ENCODE measurements at regions not wholly inside any gene's neighbourhood (a gene's known extent, or its start where the extent isn't known, plus 50 kb on each side); places are given as distances from the start of the nearest gene placed in this dataset.
"Not testable (repeated sequence)": the region's sequence is repeated elsewhere in the genome, so short reads cannot be mapped to it uniquely, and the experiment has no call there.

GRCh38 chr1:57616921-57617320, 193.1 kb upstream of the DAB1 start:
- no peak for DNase-seq

- DNase-seq: no peak
These were observed 192.1 kb upstream of the DAB1 start for GRCh38 chr1:57615956-57616355.

- no peak for DNase-seq
These were observed 189.0 kb upstream of the DAB1 start for GRCh38 chr1:57612833-57613232.

- DNase-seq: no peak
These were observed 182.1 kb upstream of the DAB1 start for GRCh38 chr1:57605933-57606332.

- no peak for DNase-seq
These were observed 179.8 kb upstream of the DAB1 start for GRCh38 chr1:57603696-57604095.

- DNase-seq: no peak
These were observed 176.6 kb upstream of the DAB1 start for GRCh38 chr1:57600424-57600823.

GRCh38 chr1:57599236-57599994, 175.6 kb upstream of the DAB1 start:
- DNase-seq: no peak

GRCh38 chr1:57597036-57597435, 173.2 kb upstream of the DAB1 start:
- no peak for DNase-seq

- DNase-seq: no peak
These were observed 170.1 kb upstream of the DAB1 start for GRCh38 chr1:57594002-57594401.

- no peak for DNase-seq
These were observed 168.0 kb upstream of the DAB1 start for GRCh38 chr1:57591842-57592241.

- no peak for DNase-seq
These were observed 167.1 kb upstream of the DAB1 start for GRCh38 chr1:57590978-57591377.

GRCh38 chr1:57586842-57587241, 163.0 kb upstream of the DAB1 start:
- no peak for DNase-seq

- DNase-seq: no peak
These were observed 154.8 kb upstream of the DAB1 start for GRCh38 chr1:57578680-57579079.

GRCh38 chr1:57578099-57578498, 154.2 kb upstream of the DAB1 start:
- no peak for DNase-seq

- DNase-seq: no peak
These were observed 152.9 kb upstream of the DAB1 start for GRCh38 chr1:57576756-57577155.

- DNase-seq: no peak
These were observed 148.2 kb upstream of the DAB1 start for GRCh38 chr1:57572016-57572415.

- DNase-seq: not testable (repeated sequence)
These were observed 134.2 kb upstream of the DAB1 start for GRCh38 chr1:57558066-57558465.

GRCh38 chr1:57553666-57554065, 129.8 kb upstream of the DAB1 start:
- no peak for DNase-seq

GRCh38 chr1:57551476-57551875, 127.6 kb upstream of the DAB1 start:
- DNase-seq: no peak

- no peak for DNase-seq
These were observed 126.2 kb upstream of the DAB1 start for GRCh38 chr1:57550092-57550491.

- DNase-seq: no peak
These were observed 125.4 kb upstream of the DAB1 start for GRCh38 chr1:57549300-57549699.

- DNase-seq: no peak
These were observed 122.9 kb upstream of the DAB1 start for GRCh38 chr1:57546549-57547330.

- no peak for DNase-seq
These were observed 120.5 kb upstream of the DAB1 start for GRCh38 chr1:57544345-57544744.

- DNase-seq: no peak
These were observed 113.0 kb upstream of the DAB1 start for GRCh38 chr1:57536749-57537423.

All from activated CD4-positive, alpha-beta T cell treated with anti-CD3 and anti-CD28 coated beads, Interleukin-2, Interleukin-6, amounts not matched to agents 100 ng/mL and 50 ng/mL, durations not matched to agents 16 hours and 8 hours (primary cell).